ENCODE measurements at regions not wholly inside any gene's neighbourhood (a gene's known extent, or its start where the extent isn't known, plus 50 kb on each side); places are given as distances from the start of the nearest gene placed in this dataset.
"Not testable (repeated sequence)": the region's sequence is repeated elsewhere in the genome, so short reads cannot be mapped to it uniquely, and the experiment has no call there.

DNA sequence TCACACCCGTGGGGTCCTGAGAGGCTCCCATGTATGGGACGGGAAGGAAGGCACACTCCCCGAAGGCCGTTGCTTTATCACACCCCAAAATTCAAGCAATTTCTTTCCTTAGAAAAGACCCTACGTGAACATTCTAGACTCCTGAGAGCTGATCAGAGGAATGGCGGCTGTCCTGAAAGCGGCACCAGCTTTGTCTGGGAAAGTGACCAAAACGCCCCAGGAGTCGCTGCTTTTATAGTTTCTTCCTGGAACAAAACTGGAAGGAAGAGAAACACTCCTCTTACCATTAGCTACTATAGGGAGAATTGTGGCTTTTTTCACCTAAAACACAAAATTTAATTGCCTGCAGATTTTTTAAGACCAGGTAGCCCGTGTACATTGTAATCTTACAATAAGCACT lies 261.8 kb upstream of the RNF32 start:
- DNase-seq = no peak

DNA sequence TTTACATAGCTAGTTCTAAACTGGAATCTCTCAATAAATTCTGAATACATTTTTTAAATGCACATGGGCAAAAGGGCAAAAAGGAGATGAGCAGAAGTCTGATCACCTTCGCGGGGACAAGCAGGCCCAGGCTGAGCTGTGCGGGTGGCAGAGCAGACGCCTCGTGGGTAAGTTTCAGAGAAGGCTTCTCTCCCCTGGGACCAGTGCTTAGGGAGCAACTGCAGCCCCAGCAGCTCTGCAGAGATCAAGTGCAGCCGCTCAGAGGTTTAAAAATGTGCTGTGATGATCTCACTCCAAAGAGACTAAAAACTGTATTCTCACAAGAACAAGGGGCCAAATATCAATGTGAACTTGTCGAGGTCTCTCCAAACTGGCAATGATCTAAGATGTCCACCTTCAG lies 264.3 kb upstream of the RNF32 start:
- DNase-seq = no peak

DNA sequence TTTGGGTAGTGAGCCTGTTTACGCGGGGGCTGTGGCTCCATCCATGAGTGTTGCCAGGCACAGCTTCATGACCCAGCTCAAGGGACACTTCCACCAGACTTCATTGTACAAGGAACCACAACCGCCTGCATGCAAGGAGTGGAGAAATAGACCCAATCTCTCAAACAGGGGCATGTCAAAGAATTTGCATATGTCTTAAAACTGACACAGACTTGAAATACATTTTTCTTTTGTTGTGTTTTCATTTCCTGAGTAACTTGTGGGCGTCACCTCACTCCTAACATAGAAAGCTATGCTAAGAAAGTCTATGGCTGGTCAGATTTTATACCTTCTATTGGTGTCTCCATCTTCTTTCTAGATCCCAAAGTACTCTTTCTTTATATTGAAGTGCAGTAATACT lies 266.2 kb upstream of the RNF32 start:
- DNase-seq = no peak

DNA sequence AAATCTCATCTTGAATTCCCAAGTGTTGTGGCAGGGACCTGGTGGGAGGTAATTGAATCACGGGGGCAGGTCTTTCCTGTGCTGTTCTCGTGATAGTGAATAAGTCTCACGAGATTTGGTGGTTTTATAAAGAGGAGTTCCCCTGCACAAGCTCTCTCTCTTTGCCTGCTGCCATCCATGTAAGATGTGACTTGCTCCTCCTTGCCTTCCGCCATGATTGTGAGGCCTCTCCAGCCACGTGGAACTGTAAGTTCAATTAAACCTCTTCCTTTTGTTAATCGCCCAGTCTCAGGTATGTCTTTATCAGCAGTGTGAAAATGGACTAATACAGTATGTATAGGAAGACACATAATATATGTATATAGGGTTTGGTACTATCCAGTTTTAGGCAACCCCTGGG lies 270.6 kb upstream of the RNF32 start:
- not testable (repeated sequence) for DNase-seq

DNA sequence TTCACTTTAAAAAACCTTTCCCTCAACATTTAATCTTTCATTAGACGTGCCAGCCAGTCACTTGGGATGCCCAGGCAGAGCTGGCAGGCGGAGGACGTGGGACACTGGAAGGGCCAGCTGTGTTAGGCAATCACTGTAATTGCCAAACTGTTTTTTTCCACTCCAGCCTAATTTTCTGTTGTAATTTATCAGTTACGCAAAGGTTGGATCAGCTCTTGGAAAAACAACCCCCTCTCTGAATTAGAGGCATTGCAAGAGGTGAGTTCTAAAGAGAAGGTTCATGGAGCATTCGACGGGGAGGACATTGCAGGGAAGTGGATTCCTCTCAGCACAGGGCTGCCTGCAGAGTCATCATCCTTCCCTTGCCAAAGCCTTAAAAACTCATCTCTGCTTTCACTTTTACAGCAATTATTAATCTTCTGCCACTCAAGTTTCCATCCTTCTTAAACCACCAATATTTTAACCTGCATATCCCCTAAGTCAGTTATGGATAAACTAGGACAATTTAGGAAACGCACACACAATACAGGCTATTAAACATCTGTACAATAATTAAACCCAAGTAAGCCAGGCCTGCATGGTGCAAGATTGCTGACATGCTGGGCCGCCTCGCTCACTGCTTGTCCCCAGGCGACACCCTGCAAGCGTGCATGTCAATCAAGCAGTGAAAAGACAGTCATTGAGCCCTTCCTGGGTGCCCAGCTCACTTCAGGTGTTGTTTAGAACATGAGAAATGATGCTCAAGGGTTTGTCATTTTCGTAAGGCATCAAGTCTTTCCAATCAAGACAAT lies 272.3 kb upstream of the RNF32 start:
- DNase-seq = no peak

DNA sequence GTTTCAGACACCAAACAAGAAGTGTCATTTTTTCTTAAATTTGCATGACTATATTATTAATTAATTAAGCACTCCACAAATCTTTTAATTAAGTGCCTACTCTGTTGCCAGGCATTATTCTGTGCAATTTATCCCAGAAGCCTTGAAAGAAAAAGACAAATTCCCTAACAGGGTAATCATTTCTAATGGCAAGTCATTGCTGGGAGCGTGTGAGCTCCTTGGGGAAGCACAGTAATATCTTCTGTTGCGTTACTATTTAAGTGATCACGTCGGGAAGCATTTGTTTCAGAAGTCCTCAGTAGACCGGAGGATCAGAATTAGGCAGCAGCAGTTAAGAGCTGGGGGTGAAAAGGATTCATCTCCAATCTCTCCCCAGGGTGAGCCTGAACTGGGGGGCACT lies 276.8 kb upstream of the RNF32 start:
- DNase-seq = no peak

DNA sequence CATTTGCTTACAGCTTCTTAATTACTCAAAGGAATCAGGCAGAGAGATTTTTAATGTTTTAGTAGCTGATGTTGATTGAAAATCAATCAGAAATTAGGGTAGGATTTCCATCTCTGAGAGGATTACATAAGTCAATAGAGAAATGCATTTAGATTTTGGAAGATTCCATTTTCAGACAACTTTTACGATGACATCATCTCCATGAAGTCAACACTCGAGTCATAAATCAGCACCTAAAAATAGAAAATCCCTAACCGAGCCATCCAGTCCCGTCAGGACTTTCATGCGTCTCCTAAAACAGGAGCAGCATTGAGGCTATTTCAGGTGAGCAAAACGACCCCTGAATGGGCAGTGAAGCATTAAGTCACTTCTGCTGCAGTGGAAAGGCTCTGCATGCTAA lies 279.7 kb upstream of the RNF32 start:
- no peak for DNase-seq

DNA sequence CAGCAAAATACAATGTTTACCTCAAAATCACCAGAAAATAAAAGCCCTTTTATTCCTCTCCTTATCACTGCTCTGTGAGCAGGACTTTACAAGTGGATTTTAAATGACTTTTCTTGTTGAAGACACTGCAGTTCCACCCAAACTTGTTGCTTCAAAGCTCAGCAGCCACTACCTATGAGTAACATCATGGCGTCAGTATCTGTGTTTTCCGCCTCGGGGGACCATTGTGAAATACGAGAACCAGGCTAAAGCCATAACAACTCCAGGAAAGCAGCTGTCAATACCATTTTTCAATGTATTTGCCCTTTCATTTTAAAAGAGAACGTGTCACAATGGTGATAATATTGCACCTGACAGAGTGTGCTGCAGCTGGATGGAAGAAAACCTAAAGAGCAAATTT lies 284.0 kb upstream of the RNF32 start:
- DNase-seq = no peak

DNA sequence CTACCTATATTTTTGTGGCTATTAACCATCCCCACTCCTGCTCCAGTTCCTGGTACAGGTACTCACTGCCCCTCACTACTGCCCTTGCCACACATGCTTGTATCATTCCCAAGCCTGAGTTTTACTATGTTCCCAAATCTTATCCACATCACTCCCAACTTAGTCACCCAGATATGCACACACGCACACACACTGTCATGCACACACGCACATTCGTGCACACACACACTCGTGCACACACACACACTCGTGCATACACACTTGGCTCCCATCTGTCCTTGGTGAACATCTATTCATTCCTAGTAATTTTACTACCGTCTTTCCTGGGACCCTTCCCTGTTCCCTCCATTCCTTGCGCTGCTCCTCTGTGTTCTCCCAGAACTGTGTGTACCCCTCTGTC lies 287.2 kb upstream of the RNF32 start:
- DNase-seq = no peak

DNA sequence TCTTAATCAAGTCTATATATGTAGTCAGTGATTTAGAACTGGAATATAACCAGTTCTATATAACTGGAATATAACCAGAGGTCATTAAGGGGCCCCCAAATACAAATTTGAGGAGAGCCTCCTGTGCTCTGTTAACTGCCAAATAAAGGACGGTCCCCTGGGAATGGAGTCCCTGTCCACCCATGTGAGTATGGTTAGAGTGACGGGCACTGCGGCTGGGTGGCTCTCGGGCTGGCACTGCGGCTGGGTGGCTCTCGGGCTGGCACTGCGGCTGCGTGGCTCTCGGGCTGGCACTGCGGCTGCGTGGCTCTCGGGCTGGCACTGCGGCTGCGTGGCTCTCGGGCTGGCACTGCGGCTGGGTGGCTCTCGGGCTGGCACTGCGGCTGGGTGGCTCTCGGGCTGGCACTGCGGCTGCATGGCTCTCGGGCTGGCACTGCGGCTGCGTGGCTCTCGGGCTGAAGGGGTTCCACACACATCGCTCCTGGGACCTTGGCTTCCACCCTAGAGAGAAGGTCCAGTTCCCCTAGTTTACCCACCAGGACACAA lies 292.8 kb upstream of the RNF32 start:
- not testable (repeated sequence) for DNase-seq

DNA sequence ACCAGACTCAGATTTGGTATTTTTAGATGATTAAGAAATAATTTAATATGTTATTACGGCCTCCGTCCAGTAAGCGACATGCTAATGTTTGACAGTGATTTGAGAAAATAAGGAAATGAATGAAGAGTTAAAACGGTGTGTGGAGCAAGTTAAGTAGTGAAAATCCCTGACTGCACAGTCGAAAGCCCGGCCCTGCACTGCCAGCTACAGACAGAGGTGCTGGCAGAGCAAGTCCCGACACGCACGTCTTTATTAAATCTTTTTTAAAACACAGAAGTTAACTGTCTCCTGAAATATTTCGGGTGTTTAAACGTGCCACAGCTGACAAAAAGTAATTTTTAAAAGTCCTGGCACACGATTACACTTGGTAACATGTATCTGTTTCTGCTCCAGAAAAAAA lies 293.4 kb upstream of the RNF32 start:
- DNase-seq = no peak

DNA sequence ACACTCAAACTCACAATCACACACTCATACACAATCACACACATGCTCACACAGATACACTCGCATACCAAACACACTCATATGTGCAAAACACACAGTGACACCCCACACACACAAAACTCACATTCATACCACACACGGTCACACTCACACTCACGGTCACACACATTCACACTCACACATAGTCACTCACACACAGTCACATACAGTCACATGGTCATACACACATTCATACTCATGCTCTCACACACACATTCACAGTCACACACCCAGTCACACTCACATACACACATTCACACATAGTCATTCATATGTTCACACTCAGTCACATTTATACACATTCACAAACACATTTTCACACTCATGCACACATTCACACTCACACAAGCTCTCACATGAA lies 296.0 kb upstream of the RNF32 start:
- no peak for DNase-seq

DNA sequence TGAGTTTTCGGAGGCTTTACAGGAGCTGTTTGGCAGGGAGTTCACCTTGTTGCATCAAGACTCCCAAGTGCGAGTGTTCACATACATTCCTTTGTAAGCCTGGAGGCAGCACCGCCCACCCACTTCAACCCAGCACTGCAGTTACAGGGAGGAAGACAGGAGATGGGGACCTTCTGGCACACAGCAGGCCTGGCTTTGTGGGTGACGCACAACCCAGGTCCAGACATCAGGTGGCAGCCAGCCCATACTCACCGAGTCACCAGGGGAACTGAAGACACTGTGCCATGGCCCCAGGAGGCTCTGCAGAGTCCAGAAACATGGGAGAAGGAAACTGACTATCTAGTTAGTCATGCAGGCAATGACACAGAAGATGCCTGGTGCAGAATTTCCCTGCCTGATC lies 305.9 kb upstream of the RNF32 start:
- no peak for DNase-seq

DNA sequence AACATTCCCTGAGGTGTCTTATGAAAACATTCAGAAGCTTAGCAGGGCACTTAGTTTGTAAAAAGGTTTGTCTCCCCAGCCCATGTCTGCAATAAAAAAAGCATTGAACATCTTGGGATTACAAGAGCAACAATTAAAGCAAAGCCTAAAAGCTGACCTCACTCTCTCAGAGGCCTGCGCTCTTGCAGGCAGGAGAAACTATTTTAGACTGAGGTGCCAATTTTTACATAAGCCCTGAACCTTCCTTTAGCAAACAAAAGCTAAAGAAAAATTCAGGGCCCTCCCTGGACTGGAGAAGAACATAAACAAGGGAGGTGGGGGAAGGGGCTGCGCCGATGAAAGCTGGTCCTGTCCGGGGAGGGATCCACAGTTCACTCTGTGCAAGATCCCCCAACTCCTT lies 312.7 kb upstream of the RNF32 start:
- DNase-seq = no peak

DNA sequence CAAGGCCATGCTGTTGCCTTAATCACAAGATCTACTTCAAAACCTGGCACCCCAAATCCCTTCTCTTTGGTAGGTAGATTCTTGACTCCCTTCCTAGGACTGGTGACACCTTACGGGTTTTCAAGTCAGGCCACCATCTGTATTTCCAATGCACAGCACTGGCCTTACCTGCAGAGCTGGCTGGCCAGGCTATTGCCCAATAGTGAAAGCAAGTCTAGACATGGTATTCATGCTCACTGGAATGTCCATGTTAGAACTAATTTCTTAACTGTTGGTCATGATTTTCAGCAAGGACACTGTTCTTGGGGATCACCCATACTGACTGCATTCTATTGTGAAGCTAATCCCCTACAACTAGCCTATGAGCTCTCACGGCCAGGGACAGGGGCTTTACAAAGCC lies 313.1 kb upstream of the RNF32 start:
- no peak for DNase-seq

DNA sequence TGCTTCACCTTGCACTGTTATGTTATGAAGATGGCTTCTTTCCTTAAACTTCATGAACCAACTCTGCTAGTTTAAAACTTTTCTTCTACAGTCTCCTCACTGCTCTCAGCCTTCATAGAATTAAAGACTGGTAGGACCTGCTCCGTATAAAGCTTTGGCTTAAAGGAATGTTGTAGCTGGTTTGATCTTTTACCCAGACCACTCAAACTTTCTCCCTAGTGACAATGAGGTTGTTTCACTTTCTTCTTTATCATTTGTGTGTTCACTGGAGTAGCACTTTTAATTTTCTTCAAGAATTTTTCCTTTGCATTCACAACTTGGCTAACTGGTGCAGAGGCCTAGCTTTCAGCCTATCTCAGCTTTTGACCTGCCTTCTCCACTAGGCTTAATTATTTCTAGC lies 316.4 kb upstream of the RNF32 start:
- DNase-seq = no peak

DNA sequence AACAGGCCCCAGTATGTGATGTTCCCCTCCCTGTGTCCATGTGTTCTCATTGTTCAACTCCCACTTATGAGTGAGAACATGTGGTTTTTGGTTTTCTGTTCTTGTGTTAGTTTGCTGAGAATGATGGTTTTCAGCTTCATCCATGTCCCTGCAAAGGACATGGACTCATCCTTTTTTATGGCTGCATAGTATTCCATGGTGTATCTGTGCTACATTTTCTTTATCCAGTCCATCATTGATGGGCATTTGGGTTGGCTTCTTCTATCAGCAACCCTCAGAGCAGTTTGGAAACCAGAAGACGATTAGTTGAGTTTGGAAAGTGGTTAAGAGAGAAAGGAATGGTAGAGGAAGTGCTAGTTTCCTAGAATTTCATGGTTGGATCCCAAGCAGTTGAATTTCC lies 319.1 kb upstream of the RNF32 start:
- not testable (repeated sequence) for DNase-seq

DNA sequence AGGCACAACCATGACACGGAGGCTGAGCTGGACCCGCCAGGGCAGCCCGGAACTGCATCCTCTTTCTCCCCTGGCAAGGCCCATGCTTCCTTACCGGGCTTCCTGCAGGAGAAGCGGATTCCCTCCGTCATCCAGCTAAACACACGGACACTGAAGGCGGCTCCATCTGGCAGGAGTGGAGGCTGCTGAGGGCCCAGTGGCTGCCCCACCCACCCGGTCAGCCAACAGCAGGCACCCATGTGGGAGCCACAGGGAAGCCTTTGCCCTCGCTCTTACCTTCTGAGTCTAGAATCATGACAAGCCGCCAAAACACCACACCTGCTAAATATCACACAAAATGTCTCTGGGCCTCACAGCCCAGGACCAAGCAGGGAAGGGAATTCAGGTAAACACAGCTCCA lies 321.6 kb upstream of the RNF32 start:
- DNase-seq = no peak

DNA sequence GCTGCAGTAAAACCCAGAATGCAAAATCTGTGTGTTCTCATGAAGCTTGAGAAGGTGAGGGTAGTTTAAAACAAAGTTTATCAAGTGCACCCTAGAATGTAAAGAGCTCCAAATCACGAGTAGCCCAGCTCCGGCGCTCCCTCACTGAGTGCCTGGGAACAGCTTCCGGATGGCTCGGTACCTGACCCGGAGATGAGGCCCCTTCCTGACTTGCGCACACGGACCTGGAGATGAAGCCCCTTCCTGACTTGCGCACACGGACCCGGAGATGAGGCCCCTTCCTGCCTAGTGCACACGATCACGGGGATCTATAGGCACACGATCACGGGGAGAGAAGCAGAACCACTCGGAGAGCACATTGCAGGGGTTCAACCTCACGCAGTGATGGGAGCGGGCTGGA lies 322.1 kb upstream of the RNF32 start:
- DNase-seq = no peak

DNA sequence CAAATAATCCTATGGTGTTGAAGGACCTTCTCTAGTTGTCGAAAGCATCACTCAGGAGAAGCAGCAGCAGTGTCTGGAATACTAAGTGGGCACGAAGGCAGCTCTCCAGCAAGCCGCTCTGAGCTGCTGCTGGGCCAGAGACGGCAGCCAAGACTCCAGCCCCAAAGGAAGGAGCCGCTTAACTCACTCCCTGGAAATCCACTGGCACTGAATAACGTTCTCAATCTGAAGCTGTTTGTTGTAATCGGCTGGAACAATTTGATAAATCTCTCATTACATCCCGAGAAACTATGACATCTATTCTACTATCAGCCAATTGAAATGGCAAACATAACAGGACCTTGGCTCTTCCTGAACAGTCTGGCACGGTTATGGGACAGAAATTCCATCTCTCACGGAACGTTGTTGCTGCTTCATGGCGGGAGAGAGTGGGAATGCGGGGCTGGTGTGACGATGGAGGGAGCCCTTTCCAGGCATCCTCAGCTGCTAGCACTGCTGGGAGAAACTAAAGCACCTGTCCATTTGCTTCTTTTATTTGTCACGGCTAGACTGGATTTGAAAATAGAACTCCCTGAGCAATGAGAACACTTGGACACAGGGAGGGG lies 331.5 kb upstream of the RNF32 start:
- no peak for DNase-seq

DNA sequence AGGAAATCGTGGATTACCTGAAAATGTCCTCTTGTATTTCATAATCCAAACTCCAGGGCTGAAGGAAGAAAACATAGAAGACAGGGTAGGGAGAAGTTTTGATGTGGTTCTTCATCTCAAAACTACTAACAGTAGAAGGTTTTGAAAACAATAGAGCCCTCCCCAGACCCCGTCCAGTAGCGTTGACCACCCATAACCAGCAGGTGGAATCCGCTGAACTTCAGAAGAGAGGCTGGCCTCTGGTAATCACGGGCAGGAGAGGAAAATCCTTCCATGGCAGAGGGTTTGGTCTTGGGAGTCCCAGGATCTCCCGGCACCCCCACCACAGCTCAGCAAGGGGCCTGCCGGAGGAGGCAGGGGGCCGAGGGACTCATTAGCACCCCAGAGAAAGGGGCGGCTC lies 333.4 kb upstream of the RNF32 start:
- no peak for DNase-seq

DNA sequence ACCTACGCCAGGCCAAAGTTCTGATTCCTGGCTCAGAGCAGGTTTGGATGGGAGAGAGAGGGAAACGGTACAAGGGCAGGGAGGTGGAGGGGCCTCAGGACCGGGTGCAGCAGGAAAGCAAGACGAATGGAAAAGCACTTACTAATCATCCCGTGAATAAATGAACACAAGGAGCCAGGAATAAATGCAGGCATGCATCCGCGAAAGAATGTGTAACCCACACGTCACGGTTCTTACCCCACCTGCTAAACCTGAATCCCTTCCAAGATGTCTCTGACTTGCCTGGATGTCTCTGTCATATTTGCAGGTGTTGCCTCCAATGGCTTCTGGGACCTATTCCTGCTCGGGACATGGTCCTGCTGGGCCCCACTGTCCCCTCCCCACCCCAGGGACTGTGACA lies 335.2 kb upstream of the RNF32 start:
- no peak for DNase-seq

DNA sequence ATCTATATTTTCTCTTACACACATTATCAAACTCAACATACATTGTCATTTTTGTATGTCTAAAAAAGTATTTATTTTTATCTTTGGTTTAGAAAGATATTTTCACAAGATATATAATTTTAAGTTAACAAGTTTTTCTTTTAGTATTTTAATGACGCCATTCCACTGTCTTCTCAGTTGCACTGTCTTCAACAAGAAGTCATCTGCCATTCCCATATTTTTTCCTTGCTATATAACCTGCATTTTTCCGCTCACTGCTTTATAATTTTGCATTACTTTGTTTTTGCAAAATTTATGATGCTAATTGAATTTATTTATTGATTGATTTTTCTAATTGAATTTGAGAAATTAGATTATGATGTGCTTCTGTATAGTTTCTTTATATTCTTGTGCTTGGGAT lies 357.8 kb upstream of the RNF32 start:
- no peak for DNase-seq

DNA sequence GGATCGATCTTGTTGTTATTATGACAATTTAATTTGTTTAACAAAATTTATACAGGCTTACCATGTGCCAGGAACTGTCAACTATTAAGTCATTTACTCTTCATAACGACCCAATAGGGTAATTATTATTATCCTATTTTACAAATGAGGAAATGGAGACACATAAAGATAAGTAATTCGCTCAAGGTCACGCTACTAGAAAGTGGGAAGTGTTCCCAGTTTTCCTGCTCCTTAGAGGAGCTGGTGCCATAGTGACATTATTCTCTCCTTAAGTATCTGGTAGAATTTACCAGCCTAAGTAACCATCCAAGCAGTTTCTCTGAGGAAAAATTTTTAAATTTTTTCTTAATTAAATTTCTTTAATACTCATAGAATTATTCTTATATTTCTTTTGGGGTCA lies 360.9 kb upstream of the RNF32 start:
- no peak for DNase-seq

DNA sequence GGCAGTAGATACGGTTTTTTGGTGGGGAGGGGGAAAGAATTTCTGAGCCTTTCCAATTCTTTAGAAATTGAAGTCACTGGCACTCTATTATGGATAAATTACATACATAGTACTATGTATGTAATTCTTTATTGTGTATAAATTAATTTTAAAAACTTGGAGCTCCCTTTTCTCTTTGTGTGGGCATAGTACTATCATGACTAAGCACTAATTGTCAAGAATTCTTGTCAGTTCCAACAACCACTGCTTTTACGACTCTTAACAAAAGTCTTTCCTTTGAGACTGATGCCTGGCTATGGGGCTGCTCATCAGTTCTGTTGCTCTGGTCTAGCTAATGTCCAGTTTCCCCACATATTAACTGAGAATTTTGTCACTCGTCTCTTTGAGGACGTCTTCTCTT lies 365.3 kb upstream of the RNF32 start:
- no peak for DNase-seq

Measured in dermis blood vessel endothelial cell (primary cell).